Suprapubic skin (tissue), 4 donors: ENCODE measurements at regions not wholly inside any gene's neighbourhood (a gene's known extent, or its start where the extent isn't known, plus 50 kb on each side); places are given as distances from the start of the nearest gene placed in this dataset.

Experiments
- DNase-seq, 2 donors: peaks; one replicate each; pipeline ENCODE4 v3.0.0-alpha.2; 2019; ENCODE audit warnings: low spot score in 2 of 2
- H3K27ac ChIP-seq: fragments of 200-600 bp; sonication (generic); one replicate; pipeline ENCODE4 v1.5.1; 2019
- H3K27me3 ChIP-seq: fragments of 200-600 bp; sonication (generic); one replicate; pipeline ENCODE4 v1.5.1; 2019
- H3K36me3 ChIP-seq: fragments of 200-600 bp; sonication (generic); one replicate; pipeline ENCODE4 v1.5.1; 2019
- H3K4me1 ChIP-seq: fragments of 200-600 bp; sonication (generic); one replicate; pipeline ENCODE4 v1.5.1; 2019
- H3K4me3 ChIP-seq: fragments of 200-600 bp; sonication (generic); one replicate; pipeline ENCODE4 v1.5.1; 2019; ENCODE audit warnings: mild to moderate bottlenecking
- H3K9me3 ChIP-seq: fragments of 200-600 bp; sonication (generic); one replicate; pipeline ENCODE4 v1.5.1; 2019
- EP300 ChIP-seq: sonication (generic); formaldehyde crosslinking; IDR thresholded peaks from one replicate; pipeline ENCODE4 v1.6.1; 2017; ENCODE audit warnings: antibody characterized with exemption
- POLR2A ChIP-seq, 2 donors: fragments of 450-650 bp; IDR thresholded peaks; one replicate each; pipeline ENCODE4 v1.6.1; 2017; ENCODE audit warnings: antibody characterized with exemption in 2 of 2, mild to moderate bottlenecking in 2 of 2, moderate library complexity in 2 of 2
- POLR2AphosphoS5 ChIP-seq, 3 donors: sonication (generic); formaldehyde crosslinking; IDR thresholded peaks; one replicate each; pipeline ENCODE4 v1.6.1; 2017; ENCODE audit warnings: antibody characterized with exemption in 3 of 3
- WGBS: methylation state at CpG from one replicate; pipeline ENCODE4 v1.1.5; 2018; 5-methylcytosine and 5-hydroxymethylcytosine counted together
- TF ChIP-seq, protein P1 (sequence below), 2 donors: fragments of 200-600 bp in 1 of 2; fragments of 450-650 bp in 1 of 2; sonication (generic) in 1 of 2; IDR thresholded peaks; one replicate each; pipeline ENCODE4 v1.5.1; 2016 to 2019; ENCODE audit warnings: antibody characterized with exemption in 2 of 2, mild to moderate bottlenecking in 1 of 2, moderate library complexity in 1 of 2

DNA sequence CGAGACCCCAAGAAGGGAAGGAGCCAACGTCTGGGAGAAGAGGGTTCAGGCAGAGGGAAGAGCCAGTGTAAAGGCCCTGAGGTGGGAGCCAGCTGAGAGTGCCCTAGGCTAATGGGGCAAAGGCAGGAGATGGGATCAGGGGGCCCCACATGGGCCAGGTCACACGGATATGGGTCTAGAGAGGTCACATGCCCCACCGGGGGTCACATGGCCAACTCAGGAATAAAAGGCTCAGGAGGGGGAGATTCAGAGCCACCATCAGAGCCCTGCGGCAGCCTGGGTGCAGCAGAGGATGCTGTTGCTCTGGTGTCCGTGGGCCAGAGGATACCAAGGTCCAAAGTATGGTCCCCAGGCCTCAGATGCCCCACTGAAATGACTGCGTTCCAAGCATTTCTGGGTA, 55.3 kb upstream of the SLC6A6 start:
- H3K4me3 ChIP-seq, result no peak overlapping the region
- DNase-seq, result no peak
- 86% methylated on average over 6 of the region's 7 CpGs for WGBS
- H3K4me1 ChIP-seq, result no peaks in the 10 kb centered on the region
- H3K27me3 ChIP-seq, result no peaks in the 10 kb centered on the region
- H3K9me3 ChIP-seq, result no peaks in the 10 kb centered on the region
- no peak overlapping the region for H3K27ac ChIP-seq
- TF ChIP-seq POLR2AphosphoS5 (IDR thresholded peaks at IDR 0.05) (no peak), EP300 (no peak), POLR2A (IDR thresholded peaks at IDR 0.05) (no peak)
- TF ChIP-seq, protein P1, sequence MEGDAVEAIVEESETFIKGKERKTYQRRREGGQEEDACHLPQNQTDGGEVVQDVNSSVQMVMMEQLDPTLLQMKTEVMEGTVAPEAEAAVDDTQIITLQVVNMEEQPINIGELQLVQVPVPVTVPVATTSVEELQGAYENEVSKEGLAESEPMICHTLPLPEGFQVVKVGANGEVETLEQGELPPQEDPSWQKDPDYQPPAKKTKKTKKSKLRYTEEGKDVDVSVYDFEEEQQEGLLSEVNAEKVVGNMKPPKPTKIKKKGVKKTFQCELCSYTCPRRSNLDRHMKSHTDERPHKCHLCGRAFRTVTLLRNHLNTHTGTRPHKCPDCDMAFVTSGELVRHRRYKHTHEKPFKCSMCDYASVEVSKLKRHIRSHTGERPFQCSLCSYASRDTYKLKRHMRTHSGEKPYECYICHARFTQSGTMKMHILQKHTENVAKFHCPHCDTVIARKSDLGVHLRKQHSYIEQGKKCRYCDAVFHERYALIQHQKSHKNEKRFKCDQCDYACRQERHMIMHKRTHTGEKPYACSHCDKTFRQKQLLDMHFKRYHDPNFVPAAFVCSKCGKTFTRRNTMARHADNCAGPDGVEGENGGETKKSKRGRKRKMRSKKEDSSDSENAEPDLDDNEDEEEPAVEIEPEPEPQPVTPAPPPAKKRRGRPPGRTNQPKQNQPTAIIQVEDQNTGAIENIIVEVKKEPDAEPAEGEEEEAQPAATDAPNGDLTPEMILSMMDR (IDR thresholded peaks at IDR 0.05), result no peak
- H3K36me3 ChIP-seq, result no peaks in the 10 kb centered on the region

DNA sequence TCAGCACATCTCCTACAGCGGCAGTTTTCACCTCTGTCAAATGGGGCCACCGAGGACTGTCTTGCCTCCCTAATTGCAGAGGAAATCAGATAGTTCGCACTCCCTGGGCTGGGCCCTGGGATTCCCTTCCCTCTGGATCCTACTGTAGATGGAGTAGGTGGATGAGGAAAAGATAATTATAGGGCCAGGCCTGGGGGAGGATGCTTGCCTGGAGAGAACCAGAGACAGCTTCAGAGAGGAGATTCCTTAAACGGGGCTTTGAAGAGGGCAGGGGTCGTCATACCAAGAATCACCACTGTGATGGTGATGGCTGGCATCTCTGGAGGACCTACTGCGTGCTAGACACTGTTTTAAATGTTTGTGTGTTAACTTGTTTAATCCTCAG, 50.8 kb upstream of the SLC6A6 start:
- no peaks in the 10 kb centered on the region for H3K36me3 ChIP-seq
- H3K27me3 ChIP-seq, result no peaks in the 10 kb centered on the region
- WGBS, result 79% methylated on average over 6 of the region's 6 CpGs
- no peak overlapping the region for H3K4me3 ChIP-seq
- no peaks in the 10 kb centered on the region for H3K4me1 ChIP-seq
- H3K9me3 ChIP-seq, result no peaks in the 10 kb centered on the region
- H3K27ac ChIP-seq, result no peak overlapping the region
- TF ChIP-seq EP300 (no peak), POLR2AphosphoS5 (IDR thresholded peaks at IDR 0.05) (no peak), POLR2A (IDR thresholded peaks at IDR 0.05) (no peak)
- TF ChIP-seq, protein P1 (IDR thresholded peaks at IDR 0.05), result no peak
- DNase-seq, result no peak

GRCh38 chr3:14352002-14352627, 50.3 kb upstream of the SLC6A6 start:
- DNase-seq, result no peak
- no peaks in the 10 kb centered on the region for H3K36me3 ChIP-seq
- no peak overlapping the region for H3K4me3 ChIP-seq
- no peak overlapping the region for H3K27ac ChIP-seq
- no peaks in the 10 kb centered on the region for H3K27me3 ChIP-seq
- H3K4me1 ChIP-seq, result no peaks in the 10 kb centered on the region
- WGBS, result 86% methylated on average over 13 of the region's 13 CpGs
- H3K9me3 ChIP-seq, result no peaks in the 10 kb centered on the region
- TF ChIP-seq, protein P1 (IDR thresholded peaks at IDR 0.05), result no peak
